OCI-LY1 (cell line): ENCODE measurements at regions not wholly inside any gene's neighbourhood (a gene's known extent, or its start where the extent isn't known, plus 50 kb on each side); places are given as distances from the start of the nearest gene placed in this dataset.

ENCODE experiments used
- EZH2 ChIP-seq: fragments of 200-600 bp; sonication (generic), shearing (Covaris generic); IDR thresholded peaks from 2 replicates; pipeline ENCODE4 v1.8.0; 2017; ENCODE audit warnings: borderline replicate concordance, mixed run types, mild to moderate bottlenecking, antibody characterized with exemption, low read length, moderate library complexity, mixed read lengths
- TF ChIP-seq, protein P1 (sequence below): fragments of 200-600 bp; sonication (generic), shearing (Covaris generic); IDR thresholded peaks from 2 replicates; pipeline ENCODE4 v1.5.1; 2017; ENCODE audit warnings: mild to moderate bottlenecking, antibody characterized with exemption, low read length, moderate library complexity, mixed read lengths

DNA sequence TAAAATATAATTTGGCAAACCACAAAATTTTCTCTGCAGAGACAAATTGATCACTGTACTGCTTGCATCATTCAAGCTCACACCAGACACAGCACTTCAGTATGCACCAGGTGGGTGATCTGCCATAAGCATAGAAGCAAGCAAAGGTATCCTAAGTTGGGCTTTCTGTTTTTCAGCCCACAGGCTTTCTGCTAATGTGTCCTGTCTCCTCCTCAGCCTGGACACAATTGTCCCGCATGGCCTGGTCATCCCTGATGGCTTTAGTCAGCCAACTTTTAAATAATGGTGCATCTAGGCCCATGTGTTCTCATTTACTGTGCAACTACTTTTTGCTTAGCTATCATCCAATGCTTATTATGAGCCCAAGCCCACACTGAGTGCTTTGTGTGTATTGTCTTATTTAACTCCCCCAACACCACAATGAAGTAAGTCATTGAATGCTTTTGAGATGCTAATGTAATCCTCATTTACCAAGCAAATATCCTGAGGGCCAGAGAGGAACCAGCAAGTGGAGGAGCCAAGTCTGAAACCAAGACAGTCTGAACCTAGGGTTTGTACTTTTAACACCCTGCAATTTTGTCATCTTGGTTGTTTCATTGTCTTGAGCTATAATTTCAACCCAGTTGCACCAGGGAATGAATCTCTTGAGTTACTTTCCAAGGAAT, 111.2 kb upstream of the SETBP1 start:
- TF ChIP-seq, protein P1, sequence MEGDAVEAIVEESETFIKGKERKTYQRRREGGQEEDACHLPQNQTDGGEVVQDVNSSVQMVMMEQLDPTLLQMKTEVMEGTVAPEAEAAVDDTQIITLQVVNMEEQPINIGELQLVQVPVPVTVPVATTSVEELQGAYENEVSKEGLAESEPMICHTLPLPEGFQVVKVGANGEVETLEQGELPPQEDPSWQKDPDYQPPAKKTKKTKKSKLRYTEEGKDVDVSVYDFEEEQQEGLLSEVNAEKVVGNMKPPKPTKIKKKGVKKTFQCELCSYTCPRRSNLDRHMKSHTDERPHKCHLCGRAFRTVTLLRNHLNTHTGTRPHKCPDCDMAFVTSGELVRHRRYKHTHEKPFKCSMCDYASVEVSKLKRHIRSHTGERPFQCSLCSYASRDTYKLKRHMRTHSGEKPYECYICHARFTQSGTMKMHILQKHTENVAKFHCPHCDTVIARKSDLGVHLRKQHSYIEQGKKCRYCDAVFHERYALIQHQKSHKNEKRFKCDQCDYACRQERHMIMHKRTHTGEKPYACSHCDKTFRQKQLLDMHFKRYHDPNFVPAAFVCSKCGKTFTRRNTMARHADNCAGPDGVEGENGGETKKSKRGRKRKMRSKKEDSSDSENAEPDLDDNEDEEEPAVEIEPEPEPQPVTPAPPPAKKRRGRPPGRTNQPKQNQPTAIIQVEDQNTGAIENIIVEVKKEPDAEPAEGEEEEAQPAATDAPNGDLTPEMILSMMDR = no peak
- no peak for TF ChIP-seq EZH2
